CD4-positive, alpha-beta T cell treated with Interleukin-15 for 4 hours (primary cell): ENCODE measurements at regions not wholly inside any gene's neighbourhood (a gene's known extent, or its start where the extent isn't known, plus 50 kb on each side); places are given as distances from the start of the nearest gene placed in this dataset.

Source experiments
- DNase-seq: peaks from one replicate; pipeline ENCODE4 v3.0.0-alpha.2; 2020; ENCODE audit warnings: low spot score

GRCh38 chr2:120548627-120549608, 186.8 kb upstream of the GLI2 start:
- no peak for DNase-seq

- DNase-seq = no peak
These were observed 185.8 kb upstream of the GLI2 start for GRCh38 chr2:120549841-120550240.

- no peak for DNase-seq
These were observed 185.4 kb upstream of the GLI2 start for GRCh38 chr2:120550282-120550681.

GRCh38 chr2:120550893-120551446, 184.7 kb upstream of the GLI2 start:
- no peak for DNase-seq

GRCh38 chr2:120551522-120551921, 184.1 kb upstream of the GLI2 start:
- DNase-seq = no peak

GRCh38 chr2:120552079-120552478, 183.6 kb upstream of the GLI2 start:
- DNase-seq = no peak

GRCh38 chr2:120552800-120553481, 182.7 kb upstream of the GLI2 start:
- DNase-seq = no peak

GRCh38 chr2:120554625-120555032, 181.0 kb upstream of the GLI2 start:
- no peak for DNase-seq

- no peak for DNase-seq
These were observed 180.6 kb upstream of the GLI2 start for GRCh38 chr2:120555092-120555491.

- DNase-seq = no peak
These were observed 178.8 kb upstream of the GLI2 start for GRCh38 chr2:120556911-120557310.

GRCh38 chr2:120558847-120559246, 176.8 kb upstream of the GLI2 start:
- DNase-seq = no peak

- DNase-seq = no peak
These were observed 176.3 kb upstream of the GLI2 start for GRCh38 chr2:120559401-120559800.

- no peak for DNase-seq
These were observed 175.3 kb upstream of the GLI2 start for GRCh38 chr2:120560330-120560729.

- DNase-seq = no peak
These were observed 174.2 kb upstream of the GLI2 start for GRCh38 chr2:120561379-120562035.

- no peak for DNase-seq
These were observed 173.3 kb upstream of the GLI2 start for GRCh38 chr2:120562218-120563005.

- no peak for DNase-seq
These were observed 172.1 kb upstream of the GLI2 start for GRCh38 chr2:120563616-120564015.

- DNase-seq = no peak
These were observed 171.2 kb upstream of the GLI2 start for GRCh38 chr2:120564213-120565094.

- DNase-seq = no peak
These were observed 170.6 kb upstream of the GLI2 start for GRCh38 chr2:120565095-120565460.

GRCh38 chr2:120565929-120566328, 169.7 kb upstream of the GLI2 start:
- DNase-seq = no peak

- DNase-seq = no peak
These were observed 169.2 kb upstream of the GLI2 start for GRCh38 chr2:120566331-120567035.
